Hepatocyte (in vitro differentiated cells): ENCODE measurements at regions not wholly inside any gene's neighbourhood (a gene's known extent, or its start where the extent isn't known, plus 50 kb on each side); places are given as distances from the start of the nearest gene placed in this dataset.

ENCODE experiments used
- EZH2phosphoT487 ChIP-seq: fragments of 200-600 bp; sonication (generic); IDR thresholded peaks from one replicate; pipeline ENCODE4 v1.6.1; 2018; ENCODE audit warnings: antibody characterized with exemption, mild to moderate bottlenecking, low read depth, moderate library complexity; ENCODE audit not compliant: unreplicated experiment, severe bottlenecking
- TF ChIP-seq, protein P1 (sequence below): fragments of 200-600 bp; sonication (generic); IDR thresholded peaks from 2 replicates; pipeline ENCODE4 v1.5.1; 2016; ENCODE audit warnings: antibody characterized with exemption, mild to moderate bottlenecking; ENCODE audit not compliant: poor library complexity

DNA sequence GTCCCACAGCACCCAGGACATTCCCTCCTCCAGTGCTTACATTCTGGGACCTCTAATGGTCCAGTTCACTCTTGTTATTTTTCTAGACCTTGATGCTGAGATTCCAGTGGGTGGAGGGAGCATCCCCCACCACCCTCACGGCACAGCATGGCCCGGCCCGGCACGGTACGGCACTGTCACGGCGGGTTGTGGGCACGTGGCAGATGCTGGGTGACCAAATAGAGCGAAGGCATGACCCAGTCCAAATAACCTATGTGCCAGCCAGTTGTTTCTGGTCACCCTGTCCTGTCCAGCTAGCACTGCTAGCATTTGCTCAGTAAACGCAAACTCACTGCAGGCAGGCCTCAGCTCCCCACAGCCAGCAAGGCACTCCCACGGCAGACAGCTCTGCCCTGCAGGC, 204.7 kb downstream of the ENGASE start:
- TF ChIP-seq, protein P1, sequence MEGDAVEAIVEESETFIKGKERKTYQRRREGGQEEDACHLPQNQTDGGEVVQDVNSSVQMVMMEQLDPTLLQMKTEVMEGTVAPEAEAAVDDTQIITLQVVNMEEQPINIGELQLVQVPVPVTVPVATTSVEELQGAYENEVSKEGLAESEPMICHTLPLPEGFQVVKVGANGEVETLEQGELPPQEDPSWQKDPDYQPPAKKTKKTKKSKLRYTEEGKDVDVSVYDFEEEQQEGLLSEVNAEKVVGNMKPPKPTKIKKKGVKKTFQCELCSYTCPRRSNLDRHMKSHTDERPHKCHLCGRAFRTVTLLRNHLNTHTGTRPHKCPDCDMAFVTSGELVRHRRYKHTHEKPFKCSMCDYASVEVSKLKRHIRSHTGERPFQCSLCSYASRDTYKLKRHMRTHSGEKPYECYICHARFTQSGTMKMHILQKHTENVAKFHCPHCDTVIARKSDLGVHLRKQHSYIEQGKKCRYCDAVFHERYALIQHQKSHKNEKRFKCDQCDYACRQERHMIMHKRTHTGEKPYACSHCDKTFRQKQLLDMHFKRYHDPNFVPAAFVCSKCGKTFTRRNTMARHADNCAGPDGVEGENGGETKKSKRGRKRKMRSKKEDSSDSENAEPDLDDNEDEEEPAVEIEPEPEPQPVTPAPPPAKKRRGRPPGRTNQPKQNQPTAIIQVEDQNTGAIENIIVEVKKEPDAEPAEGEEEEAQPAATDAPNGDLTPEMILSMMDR, result no peak
- no peak for TF ChIP-seq EZH2phosphoT487
